Stomach (tissue), 8 donors: ENCODE measurements at regions not wholly inside any gene's neighbourhood (a gene's known extent, or its start where the extent isn't known, plus 50 kb on each side); places are given as distances from the start of the nearest gene placed in this dataset.
"Not testable (repeated sequence)": the region's sequence is repeated elsewhere in the genome, so short reads cannot be mapped to it uniquely, and the experiment has no call there.

Experiments used
- DNase-seq, 2 donors: peaks; one replicate each; pipeline versions ENCODE4 v3.0.0 to v3.0.0-alpha.2; 2013 to 2019
- H3K27ac ChIP-seq, 5 donors: fragments of 200-600 bp in 4 of 5; sonication (generic) in 4 of 5; one replicate each; pipeline ENCODE4 v1.5.1; 2013 to 2019; ENCODE audit warnings: mild to moderate bottlenecking in 1 of 5, moderate library complexity in 1 of 5
- H3K27me3 ChIP-seq, 3 donors: fragments of 200-600 bp; sonication (generic); one replicate each; pipeline ENCODE4 v1.5.1; 2017 to 2019; ENCODE audit warnings: mixed run types in 1 of 3
- H3K36me3 ChIP-seq, 4 donors: fragments of 200-600 bp; sonication (generic); 1 replicate in 3 of 4; 2 replicates in 1 of 4; pipeline ENCODE4 v1.5.1; 2016 to 2019
- H3K4me1 ChIP-seq, 4 donors: fragments of 200-600 bp; sonication (generic); one replicate each; pipeline ENCODE4 v1.5.1; 2016 to 2019
- H3K4me3 ChIP-seq, 4 donors: fragments of 200-600 bp; sonication (generic) in 3 of 4; one replicate each; pipeline ENCODE4 v1.5.1; 2016 to 2019; ENCODE audit warnings: mild to moderate bottlenecking in 1 of 4
- H3K9me3 ChIP-seq, 4 donors: fragments of 200-600 bp; sonication (generic); one replicate each; pipeline ENCODE4 v1.5.1; 2016 to 2019
- CTCF ChIP-seq, 7 experiments: fragments of 450-650 bp in 4 of 7; fragments of 200-600 bp in 3 of 7; sonication (generic) in 3 of 7; IDR thresholded peaks; one replicate each; pipeline ENCODE4 v1.5.1; 2016 to 2019; ENCODE audit warnings: antibody characterized with exemption in 7 of 7, control low read depth in 2 of 7, mild to moderate bottlenecking in 1 of 7
- EP300 ChIP-seq: sonication (generic); formaldehyde crosslinking; IDR thresholded peaks from one replicate; pipeline ENCODE4 v1.6.1; 2017; ENCODE audit warnings: antibody characterized with exemption
- POLR2A ChIP-seq, 4 donors: fragments of 450-650 bp; IDR thresholded peaks; one replicate each; pipeline ENCODE4 v1.6.1; 2016; ENCODE audit warnings: antibody characterized with exemption in 4 of 4, control low read depth in 2 of 4, mild to moderate bottlenecking in 1 of 4, moderate library complexity in 1 of 4
- POLR2AphosphoS5 ChIP-seq, 3 donors: sonication (generic); formaldehyde crosslinking; IDR thresholded peaks; one replicate each; pipeline ENCODE4 v1.6.1; 2016; ENCODE audit warnings: antibody characterized with exemption in 3 of 3
- WGBS, 5 donors: extraction: QIAGEN DNeasy Blood & Tissue Kit in 3 of 5; methylation state at CpG; one replicate each; pipeline versions ENCODE4 v1.1.5 to v1.1.7; 2013 to 2018; 5-methylcytosine and 5-hydroxymethylcytosine counted together
- intact Hi-C: fragments of 100-400 bp; cut with DNase I; formaldehyde crosslinking; loops from one replicate; pipeline ENCODE4 v1.15.1; 2023; ENCODE audit warnings: low total_unique reads
- donor health status: healthy with polysubstance abuse.
- donor health status: Bipolar disorder and iron deficiency.
- donor health status: healthy.

GRCh38 chr7:106568002-106568679, 92.8 kb downstream of the CCDC71L start:
- Histone ChIP-seq H3K4me3 (no peak overlapping the region), H3K9me3 (no peaks in the 10 kb centered on the region), H3K27me3 (no peaks in the 10 kb centered on the region), H3K27ac (no peak overlapping the region), H3K4me1 (peaks cover 0 to 13% (median 10%) of the 10 kb centered on the region in 4 donors), H3K36me3 (no peaks in the 10 kb centered on the region)
- DNase-seq, result no peak
- WGBS, 5 donors, result 64 to 71% (median 66%) methylated on average over 2 of the region's 2 CpGs
- no peak for TF ChIP-seq EP300
- intact Hi-C loops, result no loop called here

GRCh38 chr7:106567204-106568001, 93.6 kb downstream of the CCDC71L start:
- H3K9me3 ChIP-seq, DNase-seq, H3K36me3 ChIP-seq, intact Hi-C loops, H3K27ac ChIP-seq, H3K27me3 ChIP-seq, H3K4me3 ChIP-seq: not testable (repeated sequence)
- 82 to 93% (median 88%) methylated on average over 15 of the region's 15 CpGs for WGBS, 5 donors
- peaks cover 0 to 13% (median 10%) of the 10 kb centered on the region in 4 donors for H3K4me1 ChIP-seq

- H3K27me3 ChIP-seq, result no peaks in the 10 kb centered on the region
- intact Hi-C loops, result no loop called here
- DNase-seq, result no peak
- TF ChIP-seq CTCF (IDR thresholded peaks at IDR 0.05) (no peak), EP300 (no peak), POLR2AphosphoS5 (IDR thresholded peaks at IDR 0.05) (no peak), POLR2A (IDR thresholded peaks at IDR 0.05) (no peak)
- H3K9me3 ChIP-seq, result no peaks in the 10 kb centered on the region
- no peak overlapping the region for H3K4me3 ChIP-seq
- 57 to 84% (median 65%) methylated on average over 2 of the region's 2 CpGs for WGBS, 5 donors
- H3K27ac ChIP-seq, result no peak overlapping the region
- H3K4me1 ChIP-seq, result peaks cover 0 to 13% (median 10%) of the 10 kb centered on the region in 4 donors
- H3K36me3 ChIP-seq, result no peaks in the 10 kb centered on the region
Measured at GRCh38 chr7:106566672-106567071, 94.3 kb downstream of the CCDC71L start.

- Histone ChIP-seq H3K27ac (no peak overlapping the region), H3K9me3 (no peaks in the 10 kb centered on the region), H3K36me3 (no peaks in the 10 kb centered on the region), H3K4me1 (peaks cover 0 to 13% (median 10%) of the 10 kb centered on the region in 4 donors), H3K4me3 (no peak overlapping the region), H3K27me3 (no peaks in the 10 kb centered on the region)
- WGBS, 5 donors, result 71 to 87% (median 78%) methylated on average over 6 of the region's 6 CpGs
- TF ChIP-seq EP300 (no peak), CTCF (IDR thresholded peaks at IDR 0.05) (no peak), POLR2A (IDR thresholded peaks at IDR 0.05) (no peak), POLR2AphosphoS5 (IDR thresholded peaks at IDR 0.05) (no peak)
- no peak for DNase-seq
- intact Hi-C loops, result no loop called here
Measured at GRCh38 chr7:106566196-106566595, 94.8 kb downstream of the CCDC71L start.

GRCh38 chr7:106565428-106565827, 95.5 kb downstream of the CCDC71L start:
- Histone ChIP-seq H3K27ac (no peak overlapping the region), H3K4me1 (peaks cover 0 to 13% (median 10%) of the 10 kb centered on the region in 4 donors), H3K36me3 (no peaks in the 10 kb centered on the region), H3K4me3 (no peak overlapping the region), H3K9me3 (no peaks in the 10 kb centered on the region), H3K27me3 (no peaks in the 10 kb centered on the region)
- DNase-seq, result no peak
- no peak for TF ChIP-seq CTCF (IDR thresholded peaks at IDR 0.05)
- TF ChIP-seq POLR2AphosphoS5 (IDR thresholded peaks at IDR 0.05), result no peak
- no peak for TF ChIP-seq EP300
- no peak for TF ChIP-seq POLR2A (IDR thresholded peaks at IDR 0.05)
- intact Hi-C loops, result no loop called here
- 79 to 97% (median 90%) methylated on average over 1 of the region's 1 CpG for WGBS, 5 donors
